ENCODE measurements at regions not wholly inside any gene's neighbourhood (a gene's known extent, or its start where the extent isn't known, plus 50 kb on each side); places are given as distances from the start of the nearest gene placed in this dataset.

DNA sequence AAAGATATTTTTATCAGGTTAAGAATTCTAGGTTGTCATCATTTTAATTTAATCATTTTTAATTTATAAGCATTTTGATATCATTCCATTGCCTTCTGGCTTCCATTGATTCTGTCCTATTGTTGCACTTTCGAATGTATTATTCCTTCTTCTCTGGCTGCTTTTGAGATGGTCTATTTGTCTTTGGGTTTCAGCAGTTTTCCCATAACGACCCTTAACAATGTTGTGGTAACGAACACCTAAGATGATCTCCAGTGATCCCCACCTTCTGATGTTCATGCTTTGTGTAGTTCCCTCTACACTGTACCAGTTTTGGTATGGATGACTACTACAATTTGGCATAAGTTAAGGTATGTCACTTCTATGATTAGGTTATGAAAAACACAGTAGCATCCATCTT lies 59.9 kb downstream of the MINAR1 start:
- TF ChIP-seq, protein P1, sequence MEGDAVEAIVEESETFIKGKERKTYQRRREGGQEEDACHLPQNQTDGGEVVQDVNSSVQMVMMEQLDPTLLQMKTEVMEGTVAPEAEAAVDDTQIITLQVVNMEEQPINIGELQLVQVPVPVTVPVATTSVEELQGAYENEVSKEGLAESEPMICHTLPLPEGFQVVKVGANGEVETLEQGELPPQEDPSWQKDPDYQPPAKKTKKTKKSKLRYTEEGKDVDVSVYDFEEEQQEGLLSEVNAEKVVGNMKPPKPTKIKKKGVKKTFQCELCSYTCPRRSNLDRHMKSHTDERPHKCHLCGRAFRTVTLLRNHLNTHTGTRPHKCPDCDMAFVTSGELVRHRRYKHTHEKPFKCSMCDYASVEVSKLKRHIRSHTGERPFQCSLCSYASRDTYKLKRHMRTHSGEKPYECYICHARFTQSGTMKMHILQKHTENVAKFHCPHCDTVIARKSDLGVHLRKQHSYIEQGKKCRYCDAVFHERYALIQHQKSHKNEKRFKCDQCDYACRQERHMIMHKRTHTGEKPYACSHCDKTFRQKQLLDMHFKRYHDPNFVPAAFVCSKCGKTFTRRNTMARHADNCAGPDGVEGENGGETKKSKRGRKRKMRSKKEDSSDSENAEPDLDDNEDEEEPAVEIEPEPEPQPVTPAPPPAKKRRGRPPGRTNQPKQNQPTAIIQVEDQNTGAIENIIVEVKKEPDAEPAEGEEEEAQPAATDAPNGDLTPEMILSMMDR (conservative IDR thresholded peaks at IDR 0.05 in 1 of 2, IDR thresholded peaks at IDR 0.05 in 1 of 2; ENCODE audit: low read depth in 1 of 2, low read length in 2 of 2), result no peak
- no peak for TF ChIP-seq EZH2 (IDR thresholded peaks at IDR 0.05; ENCODE audit: low read length, missing control alignments)
